GM12864 (cell line): ENCODE measurements at regions not wholly inside any gene's neighbourhood (a gene's known extent, or its start where the extent isn't known, plus 50 kb on each side); places are given as distances from the start of the nearest gene placed in this dataset.

Experiments
- DNase-seq: peaks from one replicate; pipeline ENCODE4 v3.0.0-alpha.2; 2011; ENCODE audit warnings: low read depth
- H3K4me3 ChIP-seq: 2 replicates; pipeline ENCODE4 v1.5.1; 2011; ENCODE audit warnings: mild to moderate bottlenecking, low read depth, low read length, control low read depth
- TF ChIP-seq, protein P1 (sequence below): IDR thresholded peaks from 2 replicates; pipeline ENCODE4 v1.5.1; 2011; ENCODE audit warnings: low read depth, mild to moderate bottlenecking, moderate library complexity, low read length, control low read depth, inconsistent platforms; ENCODE audit errors: missing control alignments

DNA sequence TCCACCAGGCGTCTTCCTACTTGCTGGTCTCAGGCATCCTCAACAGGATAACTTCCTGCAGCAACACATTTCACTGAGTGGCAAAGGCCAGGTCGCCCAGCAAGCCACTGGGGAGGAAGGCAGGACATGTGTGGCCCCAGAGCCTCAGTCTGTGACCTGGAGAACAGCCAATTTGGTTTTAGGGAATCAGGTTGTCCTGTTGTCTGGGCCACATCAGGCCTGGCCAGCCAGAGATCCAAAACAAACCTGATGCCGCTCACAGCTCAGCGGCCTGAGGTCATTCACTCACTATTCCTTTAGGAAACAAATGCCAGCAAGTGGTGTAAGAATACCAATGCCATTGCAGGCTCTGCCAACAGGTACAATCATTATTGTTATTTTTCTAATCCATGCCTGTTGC lies 210.7 kb downstream of the VAPA start:
- no peak overlapping the region for H3K4me3 ChIP-seq
- no peak for DNase-seq
- TF ChIP-seq, protein P1, sequence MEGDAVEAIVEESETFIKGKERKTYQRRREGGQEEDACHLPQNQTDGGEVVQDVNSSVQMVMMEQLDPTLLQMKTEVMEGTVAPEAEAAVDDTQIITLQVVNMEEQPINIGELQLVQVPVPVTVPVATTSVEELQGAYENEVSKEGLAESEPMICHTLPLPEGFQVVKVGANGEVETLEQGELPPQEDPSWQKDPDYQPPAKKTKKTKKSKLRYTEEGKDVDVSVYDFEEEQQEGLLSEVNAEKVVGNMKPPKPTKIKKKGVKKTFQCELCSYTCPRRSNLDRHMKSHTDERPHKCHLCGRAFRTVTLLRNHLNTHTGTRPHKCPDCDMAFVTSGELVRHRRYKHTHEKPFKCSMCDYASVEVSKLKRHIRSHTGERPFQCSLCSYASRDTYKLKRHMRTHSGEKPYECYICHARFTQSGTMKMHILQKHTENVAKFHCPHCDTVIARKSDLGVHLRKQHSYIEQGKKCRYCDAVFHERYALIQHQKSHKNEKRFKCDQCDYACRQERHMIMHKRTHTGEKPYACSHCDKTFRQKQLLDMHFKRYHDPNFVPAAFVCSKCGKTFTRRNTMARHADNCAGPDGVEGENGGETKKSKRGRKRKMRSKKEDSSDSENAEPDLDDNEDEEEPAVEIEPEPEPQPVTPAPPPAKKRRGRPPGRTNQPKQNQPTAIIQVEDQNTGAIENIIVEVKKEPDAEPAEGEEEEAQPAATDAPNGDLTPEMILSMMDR = no peak

DNA sequence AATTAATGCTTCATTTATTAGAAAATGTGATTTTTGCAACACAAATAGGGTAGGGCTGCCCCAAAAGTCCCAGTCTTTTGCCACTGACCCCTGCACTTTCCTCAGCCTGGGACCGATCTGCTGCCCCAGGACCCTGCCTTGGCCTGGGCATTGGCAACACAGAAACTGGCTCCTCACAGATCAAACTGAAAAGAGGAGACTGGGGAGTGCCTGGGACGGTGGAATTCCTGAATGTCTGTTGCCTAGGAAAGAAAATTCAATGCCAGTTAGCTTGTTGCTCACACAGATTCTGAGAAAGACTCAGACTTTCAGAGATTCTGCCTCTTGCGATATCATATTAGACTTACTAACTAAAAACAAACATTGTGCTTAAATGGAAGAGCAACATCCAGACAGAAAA lies 211.2 kb downstream of the VAPA start:
- no peak overlapping the region for H3K4me3 ChIP-seq
- TF ChIP-seq, protein P1 = no peak
- DNase-seq = no peak

DNA sequence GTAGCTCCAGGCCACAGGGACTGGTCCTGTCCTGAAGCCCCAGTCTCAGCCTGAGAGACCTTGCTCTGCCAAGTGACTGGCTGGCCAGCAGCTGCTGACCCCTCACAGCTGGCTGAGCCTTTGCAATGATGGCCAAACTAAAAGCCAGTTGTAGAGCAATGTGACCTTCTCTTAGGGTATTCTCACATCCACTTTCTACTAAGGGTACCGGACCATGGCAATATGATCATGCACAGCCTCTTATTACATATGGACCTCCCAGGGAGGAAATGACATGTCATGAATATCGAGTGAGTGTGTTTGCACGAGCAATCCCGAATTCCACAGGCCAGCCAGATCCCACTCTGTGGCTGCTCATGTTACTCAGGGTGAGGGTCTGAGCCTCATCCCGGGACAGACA lies 213.9 kb downstream of the VAPA start:
- DNase-seq = no peak
- no peak overlapping the region for H3K4me3 ChIP-seq
- TF ChIP-seq, protein P1 = no peak

DNA sequence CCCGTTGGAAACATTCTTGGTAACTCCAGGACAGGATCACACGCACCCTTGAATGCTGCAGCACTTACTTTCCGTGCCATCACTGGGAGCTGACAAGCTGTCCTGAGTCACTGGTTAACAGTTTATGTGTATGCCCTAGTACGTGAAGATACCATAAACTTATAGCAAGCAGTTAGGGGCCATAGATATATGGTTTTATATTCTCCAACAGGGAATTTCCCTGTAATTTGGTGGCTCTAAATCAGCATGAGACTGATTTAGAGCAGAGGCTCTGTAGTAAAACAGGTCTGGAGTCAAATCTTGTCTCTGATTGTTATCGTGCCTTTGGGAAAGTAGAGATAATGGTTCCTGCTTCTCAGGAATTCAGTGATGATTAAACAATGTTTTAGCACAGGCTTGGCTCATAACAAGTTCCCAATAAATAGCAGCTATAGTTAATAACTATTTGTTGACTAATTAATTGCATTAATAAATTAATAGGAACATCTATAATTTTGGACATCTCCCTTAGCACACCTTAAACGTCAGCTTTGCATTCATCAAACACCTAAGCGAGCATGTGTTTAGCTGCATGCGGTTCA lies 215.2 kb downstream of the VAPA start:
- no peak overlapping the region for H3K4me3 ChIP-seq
- TF ChIP-seq, protein P1 = no peak
- no peak for DNase-seq

DNA sequence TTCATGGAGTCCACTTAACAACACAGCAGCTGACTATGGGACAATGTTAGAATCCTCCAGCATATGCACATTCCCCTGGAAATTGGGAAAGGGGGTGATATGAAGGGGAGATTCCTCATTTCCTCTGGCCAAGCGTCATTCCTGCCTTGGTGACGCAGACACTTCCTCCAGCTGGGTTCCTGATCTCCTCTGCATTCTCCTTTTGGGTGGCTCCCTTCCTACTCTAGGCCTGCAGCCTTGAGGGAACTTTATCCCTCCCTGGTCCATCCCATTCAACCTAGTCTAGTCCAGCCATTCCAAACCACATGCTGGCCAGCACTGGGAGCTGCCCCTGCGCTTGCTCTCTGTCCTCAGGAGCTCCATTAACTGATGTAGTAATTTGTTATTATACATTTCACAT lies 216.8 kb downstream of the VAPA start:
- DNase-seq = no peak
- H3K4me3 ChIP-seq = no peak overlapping the region
- TF ChIP-seq, protein P1 = no peak

- H3K4me3 ChIP-seq = no peak overlapping the region
- no peak for DNase-seq
- TF ChIP-seq, protein P1 = no peak
These were observed 217.3 kb downstream of the VAPA start for GRCh38 chr18:10131081-10131459.
